OCI-LY7 (cell line): ENCODE measurements at regions not wholly inside any gene's neighbourhood (a gene's known extent, or its start where the extent isn't known, plus 50 kb on each side); places are given as distances from the start of the nearest gene placed in this dataset.
"Not testable (repeated sequence)": the region's sequence is repeated elsewhere in the genome, so short reads cannot be mapped to it uniquely, and the experiment has no call there.

ENCODE experiments used
- BruUV-seq: library from RNA; stranded (reverse); fragments of 400-500 nt; replicated peaks from 2 replicates; lab custom pipeline; 2021; lab: Mats Ljungman, UMichigan
- CTCF ChIA-PET: fragments of 300-600 bp; sonication (Branson Sonifier 250); formaldehyde crosslinking; loops from one replicate; lab custom pipeline; 2022; ENCODE audit warnings: antibody characterized with exemption; ENCODE audit not compliant: unreplicated experiment; lab: Charles Lee
- POLR2A ChIA-PET: fragments of 300-600 bp; sonication (Branson Sonifier 250); formaldehyde crosslinking; loops from one replicate; lab custom pipeline; 2022; ENCODE audit warnings: antibody characterized with exemption; lab: Charles Lee
- DNase-seq: peaks from one replicate; pipeline ENCODE4 v3.0.0-alpha.2; 2015; ENCODE audit warnings: low spot score
- H2AFZ ChIP-seq: fragments of 200-600 bp; sonication (generic), shearing (Covaris generic); 2 replicates; pipeline ENCODE4 v1.6.1; 2014; ENCODE audit warnings: mild to moderate bottlenecking, antibody characterized with exemption, low read length, moderate library complexity
- H3K27ac ChIP-seq: fragments of 200-600 bp; sonication (generic); 2 replicates; pipeline ENCODE4 v1.5.1; 2014; ENCODE audit warnings: mixed run types, low read depth, mild to moderate bottlenecking, moderate library complexity, low read length, inconsistent platforms; ENCODE audit not compliant: poor library complexity, severe bottlenecking
- H3K36me3 ChIP-seq: fragments of 200-600 bp; sonication (generic); 2 replicates; pipeline ENCODE4 v1.6.1; 2014; ENCODE audit warnings: mild to moderate bottlenecking, antibody characterized with exemption, low read length, moderate library complexity, mixed read lengths; ENCODE audit not compliant: insufficient read depth
- H3K4me1 ChIP-seq: fragments of 200-600 bp; sonication (generic); 2 replicates; pipeline ENCODE4 v1.5.1; 2014; ENCODE audit warnings: mild to moderate bottlenecking, low read length; ENCODE audit not compliant: insufficient read depth, poor library complexity, severe bottlenecking
- H3K4me2 ChIP-seq: fragments of 200-600 bp; sonication (generic); 2 replicates; pipeline ENCODE4 v1.6.1; 2014; ENCODE audit warnings: mild to moderate bottlenecking, low read length
- H3K4me3 ChIP-seq: fragments of 200-600 bp; sonication (generic); 2 replicates; pipeline ENCODE4 v1.5.1; 2014; ENCODE audit warnings: mild to moderate bottlenecking, low read depth, low read length; ENCODE audit not compliant: poor library complexity, severe bottlenecking
- H3K79me2 ChIP-seq: fragments of 200-600 bp; sonication (generic); 2 replicates; pipeline ENCODE4 v1.6.1; 2016; ENCODE audit warnings: low read depth, mild to moderate bottlenecking, low read length, moderate library complexity, mixed read lengths; ENCODE audit not compliant: insufficient read depth
- H3K9me2 ChIP-seq: fragments of 200-600 bp; sonication (generic); 2 replicates; pipeline ENCODE4 v1.6.1; 2016; ENCODE audit warnings: mild to moderate bottlenecking, low read length, mixed read lengths; ENCODE audit not compliant: insufficient read depth
- H3K9me3 ChIP-seq: fragments of 200-600 bp; sonication (generic); 2 replicates; pipeline ENCODE4 v1.6.1; 2014; ENCODE audit warnings: mild to moderate bottlenecking, mixed run types, low read length, mixed read lengths
- H4K20me1 ChIP-seq: fragments of 200-600 bp; sonication (generic); 2 replicates; pipeline ENCODE4 v1.6.1; 2014; ENCODE audit warnings: mild to moderate bottlenecking, antibody characterized with exemption, low read length, moderate library complexity, mixed read lengths; ENCODE audit not compliant: insufficient read depth
- EZH2phosphoT487 ChIP-seq: fragments of 200-600 bp; sonication (generic); IDR thresholded peaks from 2 replicates; pipeline ENCODE4 v1.6.1; 2018; ENCODE audit warnings: low read depth, borderline replicate concordance, mild to moderate bottlenecking, mixed run types, antibody characterized with exemption, low read length, moderate library complexity, mixed read lengths
- intact Hi-C: fragments of 100-400 bp; cut with micrococcal nuclease; formaldehyde crosslinking; loops from one replicate; pipeline ENCODE4 v1.10.0; 2022; ENCODE audit not compliant: unreplicated experiment
- TF ChIP-seq, protein P1 (sequence below): fragments of 200-600 bp; sonication (generic); conservative IDR thresholded peaks from 2 replicates; pipeline ENCODE4 v1.5.1; 2014; ENCODE audit warnings: mild to moderate bottlenecking, antibody characterized with exemption, low read length, moderate library complexity, mixed read lengths

DNA sequence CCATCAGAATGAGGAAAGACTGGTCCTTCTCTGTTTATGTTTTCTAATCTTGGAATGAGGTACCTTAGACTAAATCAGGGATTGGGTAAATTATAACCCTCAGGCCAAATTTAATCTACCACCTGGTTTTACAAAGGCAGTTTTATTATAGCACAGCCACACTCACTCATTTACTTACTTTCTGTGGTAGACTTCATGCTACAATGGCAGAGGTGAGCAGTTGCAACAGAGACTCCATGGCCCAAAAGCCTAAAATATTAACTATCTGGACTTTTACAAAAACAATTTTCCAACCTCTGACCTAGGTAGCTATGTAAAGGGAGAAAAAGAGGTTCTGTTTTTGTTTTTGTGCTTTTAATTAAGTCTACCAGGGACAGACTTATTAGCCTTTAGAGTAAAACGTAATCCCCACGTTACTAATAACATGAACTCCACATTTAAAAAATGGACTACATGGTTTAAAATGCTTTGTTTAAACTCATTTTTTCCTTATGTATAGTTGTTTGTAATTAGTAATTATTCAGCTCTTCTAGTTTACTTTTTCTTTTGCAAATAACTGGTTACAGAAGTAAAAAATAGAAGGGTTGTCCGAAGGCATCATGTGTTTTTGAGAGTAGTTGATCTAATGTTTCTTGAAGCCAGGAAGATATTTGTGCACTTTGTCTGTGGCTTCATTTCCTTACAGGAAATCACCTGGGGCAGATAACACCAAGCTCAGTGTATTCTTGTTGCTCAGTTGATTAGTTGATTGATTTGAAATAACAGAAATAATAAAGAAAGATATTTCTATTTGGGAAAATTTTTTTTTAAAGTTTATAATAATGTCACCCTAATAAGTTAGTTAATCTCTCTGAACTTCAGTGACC, 57.6 kb upstream of the ATP2B1 start:
- POLR2A ChIA-PET, result interaction anchor here (0.7 to 2.0 kb wide), 10 partner anchors 9 to 217 kb away, joined by 3 to 10 read pairs (median 3); no protein-coding TSS in a partner anchor
- Histone ChIP-seq H2AFZ (peak overlapping the region; percentile 99), H3K9me2 (no peaks in the 10 kb centered on the region), H3K27ac (peak overlapping the region; percentile 60), H3K4me3 (peak overlapping the region; percentile 24), H3K4me1 (peaks cover 22% of the 10 kb centered on the region), H3K36me3 (peaks cover 5% of the 10 kb centered on the region; the same call in 1 of the 2 replicates), H3K9me3 (no peaks in the 10 kb centered on the region; the same call in 1 of the 2 replicates), H4K20me1 (no peaks in the 10 kb centered on the region), H3K4me2 (peak overlapping the region; percentile 59), H3K79me2 (no peaks in the 10 kb centered on the region)
- peak; percentile 39 for DNase-seq
- intact Hi-C loops, result no loop called here
- no TSS peak for BruUV-seq
- no peak for TF ChIP-seq EZH2phosphoT487
- TF ChIP-seq, protein P1, sequence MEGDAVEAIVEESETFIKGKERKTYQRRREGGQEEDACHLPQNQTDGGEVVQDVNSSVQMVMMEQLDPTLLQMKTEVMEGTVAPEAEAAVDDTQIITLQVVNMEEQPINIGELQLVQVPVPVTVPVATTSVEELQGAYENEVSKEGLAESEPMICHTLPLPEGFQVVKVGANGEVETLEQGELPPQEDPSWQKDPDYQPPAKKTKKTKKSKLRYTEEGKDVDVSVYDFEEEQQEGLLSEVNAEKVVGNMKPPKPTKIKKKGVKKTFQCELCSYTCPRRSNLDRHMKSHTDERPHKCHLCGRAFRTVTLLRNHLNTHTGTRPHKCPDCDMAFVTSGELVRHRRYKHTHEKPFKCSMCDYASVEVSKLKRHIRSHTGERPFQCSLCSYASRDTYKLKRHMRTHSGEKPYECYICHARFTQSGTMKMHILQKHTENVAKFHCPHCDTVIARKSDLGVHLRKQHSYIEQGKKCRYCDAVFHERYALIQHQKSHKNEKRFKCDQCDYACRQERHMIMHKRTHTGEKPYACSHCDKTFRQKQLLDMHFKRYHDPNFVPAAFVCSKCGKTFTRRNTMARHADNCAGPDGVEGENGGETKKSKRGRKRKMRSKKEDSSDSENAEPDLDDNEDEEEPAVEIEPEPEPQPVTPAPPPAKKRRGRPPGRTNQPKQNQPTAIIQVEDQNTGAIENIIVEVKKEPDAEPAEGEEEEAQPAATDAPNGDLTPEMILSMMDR, result no peak
- CTCF ChIA-PET, result interaction anchor here (1.2 kb wide), 1 partner anchor 16 kb away, joined by 3 read pairs; no protein-coding TSS in a partner anchor

DNA sequence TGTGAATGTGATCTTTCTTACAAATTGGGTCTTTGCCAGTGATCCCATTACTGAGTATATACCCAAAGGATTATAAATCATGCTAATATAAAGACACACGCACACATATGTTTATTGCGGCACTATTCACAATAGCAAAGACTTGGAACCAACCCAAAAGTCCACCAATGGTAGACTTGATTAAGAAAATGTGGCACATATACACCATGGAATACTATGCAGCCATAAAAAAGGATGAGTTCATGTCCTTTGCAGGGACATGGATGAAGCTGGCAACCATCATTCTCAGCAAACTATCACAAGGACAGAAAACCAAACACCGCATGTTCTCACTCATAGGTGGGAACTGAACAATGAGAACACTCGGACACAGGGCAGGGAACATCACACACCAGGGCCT, 55.5 kb upstream of the ATP2B1 start:
- CTCF ChIA-PET, H3K9me3 ChIP-seq, BruUV-seq, H3K9me2 ChIP-seq, intact Hi-C loops, DNase-seq, H3K4me3 ChIP-seq, H3K27ac ChIP-seq, H3K36me3 ChIP-seq, H2AFZ ChIP-seq, H3K4me2 ChIP-seq, POLR2A ChIA-PET, H4K20me1 ChIP-seq, H3K79me2 ChIP-seq: not testable (repeated sequence)
- H3K4me1 ChIP-seq, result peaks cover 34% of the 10 kb centered on the region

DNA sequence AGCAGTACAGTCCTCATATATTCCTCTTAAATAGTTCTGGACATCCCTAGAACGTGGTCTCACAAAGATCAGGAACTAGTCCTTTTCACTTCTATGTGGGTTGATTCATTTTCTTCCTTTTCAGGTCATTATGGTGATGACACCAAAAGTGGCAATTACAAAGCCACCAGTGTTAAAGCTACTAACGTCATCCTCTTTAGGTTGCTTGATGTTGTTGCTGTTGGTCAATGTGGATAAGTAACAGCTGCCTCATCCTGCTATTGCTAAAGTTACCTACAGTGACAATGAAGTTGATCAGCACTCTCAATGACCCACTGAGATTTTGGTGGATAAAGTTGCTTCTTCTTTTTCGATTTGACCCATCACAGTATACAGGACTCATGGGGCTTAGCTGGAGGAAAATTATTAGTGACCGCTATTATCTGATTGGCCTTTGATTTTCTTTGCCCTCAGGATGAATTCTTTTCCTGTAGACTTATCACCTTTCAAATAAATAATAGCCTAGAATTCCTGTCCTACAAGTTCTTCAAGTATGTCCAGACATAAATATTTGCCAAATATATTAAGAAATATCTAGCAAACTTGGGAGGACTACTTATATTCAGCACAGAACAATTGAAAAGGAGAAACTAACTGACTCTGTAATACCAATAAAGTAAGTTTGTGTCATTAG, 54.0 kb upstream of the ATP2B1 start:
- H2AFZ ChIP-seq, result no peak overlapping the region
- DNase-seq, result no peak
- ChIA-PET CTCF (no interaction called here), POLR2A (interaction anchor here (0.6 to 1.3 kb wide), 9 partner anchors 11 to 156 kb away, joined by 3 to 7 read pairs (median 3); no protein-coding TSS in a partner anchor)
- H3K27ac ChIP-seq, result no peak overlapping the region
- no peak overlapping the region for H3K4me2 ChIP-seq
- no peaks in the 10 kb centered on the region; the same call in 1 of the 2 replicates for H3K9me3 ChIP-seq
- no peak for TF ChIP-seq EZH2phosphoT487
- TF ChIP-seq, protein P1, result no peak
- no peaks in the 10 kb centered on the region for H3K9me2 ChIP-seq
- H3K4me1 ChIP-seq, result peaks cover 34% of the 10 kb centered on the region
- H4K20me1 ChIP-seq, result no peaks in the 10 kb centered on the region
- H3K36me3 ChIP-seq, result peaks cover 3% of the 10 kb centered on the region; the same call in 1 of the 2 replicates
- intact Hi-C loops, result no loop called here
- no peaks in the 10 kb centered on the region for H3K79me2 ChIP-seq
- BruUV-seq, result no TSS peak
- H3K4me3 ChIP-seq, result no peak overlapping the region
